ENCODE measurements at regions not wholly inside any gene's neighbourhood (a gene's known extent, or its start where the extent isn't known, plus 50 kb on each side); places are given as distances from the start of the nearest gene placed in this dataset.

DNA sequence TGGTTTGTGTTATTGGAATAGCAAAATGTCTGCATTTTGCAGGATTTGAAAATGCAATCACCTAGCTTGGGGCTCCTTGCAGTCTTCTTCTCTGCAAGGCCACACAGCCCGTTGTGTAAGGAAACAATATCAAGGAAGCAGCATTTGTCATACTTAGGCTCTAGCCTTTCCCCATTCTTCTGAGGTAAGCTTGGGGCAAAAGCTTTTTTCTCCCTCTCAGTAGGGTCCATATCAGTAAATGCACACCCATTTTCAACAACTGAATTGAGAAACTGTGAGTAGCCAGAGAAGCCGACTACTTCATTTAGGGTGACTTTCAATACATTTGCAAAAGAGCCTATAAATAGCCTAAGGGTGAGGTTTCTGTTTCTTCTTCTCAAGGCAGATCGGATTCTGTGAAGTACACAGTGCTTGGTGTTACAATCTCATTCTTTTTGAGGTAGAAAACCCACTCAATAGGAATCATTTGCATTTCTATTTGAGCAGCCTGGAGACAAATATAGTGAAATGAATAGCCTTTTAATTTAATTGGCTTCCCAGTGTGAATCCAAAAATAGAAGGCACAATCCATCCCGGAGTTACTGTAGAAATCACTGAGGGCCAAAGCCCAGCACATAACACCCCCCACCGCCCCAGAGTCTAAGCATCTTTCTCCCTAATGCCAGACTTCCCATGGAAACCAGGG is 61.8 kb downstream of the BTBD3 start:
- Mint-ChIP-seq H3K27ac (peak overlapping the region; percentile 76), H3K36me3 (peaks cover 11% of the 10 kb centered on the region), H3K9me3 (peaks cover 16% of the 10 kb centered on the region), H3K4me3 (no peak overlapping the region), H3K27me3 (ENCODE audit: low read depth) (peaks cover 39% of the 10 kb centered on the region), H3K4me1 (peaks cover 29% of the 10 kb centered on the region)
- ChIA-PET CTCF (no interaction called here), POLR2A (no interaction called here)
- DNase-seq (ENCODE audit: low spot score), result no peak
- no peak for TF ChIP-seq GTF2I (CRISPR knock-in tag; conservative IDR thresholded peaks at IDR 0.05)
- TF ChIP-seq NFATC4 (CRISPR knock-in tag; IDR thresholded peaks at IDR 0.05), result no peak
- TF ChIP-seq NR3C1 (CRISPR knock-in tag; conservative IDR thresholded peaks at IDR 0.05; ENCODE audit: low read depth), result no peak
- no peak for TF ChIP-seq KAT7 (CRISPR knock-in tag; IDR thresholded peaks at IDR 0.05; ENCODE audit: borderline replicate concordance)
- TF ChIP-seq, protein P1, sequence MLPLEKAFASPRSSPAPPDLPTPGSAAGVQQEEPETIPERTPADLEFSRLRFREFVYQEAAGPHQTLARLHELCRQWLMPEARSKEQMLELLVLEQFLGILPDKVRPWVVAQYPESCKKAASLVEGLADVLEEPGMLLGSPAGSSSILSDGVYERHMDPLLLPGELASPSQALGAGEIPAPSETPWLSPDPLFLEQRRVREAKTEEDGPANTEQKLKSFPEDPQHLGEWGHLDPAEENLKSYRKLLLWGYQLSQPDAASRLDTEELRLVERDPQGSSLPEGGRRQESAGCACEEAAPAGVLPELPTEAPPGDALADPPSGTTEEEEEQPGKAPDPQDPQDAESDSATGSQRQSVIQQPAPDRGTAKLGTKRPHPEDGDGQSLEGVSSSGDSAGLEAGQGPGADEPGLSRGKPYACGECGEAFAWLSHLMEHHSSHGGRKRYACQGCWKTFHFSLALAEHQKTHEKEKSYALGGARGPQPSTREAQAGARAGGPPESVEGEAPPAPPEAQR (CRISPR knock-in tag; IDR thresholded peaks at IDR 0.05), result no peak
- TF ChIP-seq TEAD1 (CRISPR knock-in tag; IDR thresholded peaks at IDR 0.05), result no peak
- TF ChIP-seq, protein P2, sequence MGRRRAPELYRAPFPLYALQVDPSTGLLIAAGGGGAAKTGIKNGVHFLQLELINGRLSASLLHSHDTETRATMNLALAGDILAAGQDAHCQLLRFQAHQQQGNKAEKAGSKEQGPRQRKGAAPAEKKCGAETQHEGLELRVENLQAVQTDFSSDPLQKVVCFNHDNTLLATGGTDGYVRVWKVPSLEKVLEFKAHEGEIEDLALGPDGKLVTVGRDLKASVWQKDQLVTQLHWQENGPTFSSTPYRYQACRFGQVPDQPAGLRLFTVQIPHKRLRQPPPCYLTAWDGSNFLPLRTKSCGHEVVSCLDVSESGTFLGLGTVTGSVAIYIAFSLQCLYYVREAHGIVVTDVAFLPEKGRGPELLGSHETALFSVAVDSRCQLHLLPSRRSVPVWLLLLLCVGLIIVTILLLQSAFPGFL (CRISPR knock-in tag; IDR thresholded peaks at IDR 0.05; ENCODE audit: borderline replicate concordance), result no peak
- TF ChIP-seq, protein P3, sequence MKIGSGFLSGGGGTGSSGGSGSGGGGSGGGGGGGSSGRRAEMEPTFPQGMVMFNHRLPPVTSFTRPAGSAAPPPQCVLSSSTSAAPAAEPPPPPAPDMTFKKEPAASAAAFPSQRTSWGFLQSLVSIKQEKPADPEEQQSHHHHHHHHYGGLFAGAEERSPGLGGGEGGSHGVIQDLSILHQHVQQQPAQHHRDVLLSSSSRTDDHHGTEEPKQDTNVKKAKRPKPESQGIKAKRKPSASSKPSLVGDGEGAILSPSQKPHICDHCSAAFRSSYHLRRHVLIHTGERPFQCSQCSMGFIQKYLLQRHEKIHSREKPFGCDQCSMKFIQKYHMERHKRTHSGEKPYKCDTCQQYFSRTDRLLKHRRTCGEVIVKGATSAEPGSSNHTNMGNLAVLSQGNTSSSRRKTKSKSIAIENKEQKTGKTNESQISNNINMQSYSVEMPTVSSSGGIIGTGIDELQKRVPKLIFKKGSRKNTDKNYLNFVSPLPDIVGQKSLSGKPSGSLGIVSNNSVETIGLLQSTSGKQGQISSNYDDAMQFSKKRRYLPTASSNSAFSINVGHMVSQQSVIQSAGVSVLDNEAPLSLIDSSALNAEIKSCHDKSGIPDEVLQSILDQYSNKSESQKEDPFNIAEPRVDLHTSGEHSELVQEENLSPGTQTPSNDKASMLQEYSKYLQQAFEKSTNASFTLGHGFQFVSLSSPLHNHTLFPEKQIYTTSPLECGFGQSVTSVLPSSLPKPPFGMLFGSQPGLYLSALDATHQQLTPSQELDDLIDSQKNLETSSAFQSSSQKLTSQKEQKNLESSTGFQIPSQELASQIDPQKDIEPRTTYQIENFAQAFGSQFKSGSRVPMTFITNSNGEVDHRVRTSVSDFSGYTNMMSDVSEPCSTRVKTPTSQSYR (CRISPR knock-in tag; IDR thresholded peaks at IDR 0.05), result no peak
- no peak for TF ChIP-seq ZNF416 (CRISPR knock-in tag; IDR thresholded peaks at IDR 0.05)
- no peak for TF ChIP-seq ZNF121 (CRISPR knock-in tag; IDR thresholded peaks at IDR 0.05)
- TF ChIP-seq, protein P4, sequence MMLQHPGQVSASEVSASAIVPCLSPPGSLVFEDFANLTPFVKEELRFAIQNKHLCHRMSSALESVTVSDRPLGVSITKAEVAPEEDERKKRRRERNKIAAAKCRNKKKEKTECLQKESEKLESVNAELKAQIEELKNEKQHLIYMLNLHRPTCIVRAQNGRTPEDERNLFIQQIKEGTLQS (CRISPR knock-in tag; conservative IDR thresholded peaks at IDR 0.05), result no peak
- TF ChIP-seq, protein P5, sequence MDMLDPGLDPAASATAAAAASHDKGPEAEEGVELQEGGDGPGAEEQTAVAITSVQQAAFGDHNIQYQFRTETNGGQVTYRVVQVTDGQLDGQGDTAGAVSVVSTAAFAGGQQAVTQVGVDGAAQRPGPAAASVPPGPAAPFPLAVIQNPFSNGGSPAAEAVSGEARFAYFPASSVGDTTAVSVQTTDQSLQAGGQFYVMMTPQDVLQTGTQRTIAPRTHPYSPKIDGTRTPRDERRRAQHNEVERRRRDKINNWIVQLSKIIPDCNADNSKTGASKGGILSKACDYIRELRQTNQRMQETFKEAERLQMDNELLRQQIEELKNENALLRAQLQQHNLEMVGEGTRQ (CRISPR knock-in tag; IDR thresholded peaks at IDR 0.05), result no peak
- no peak for TF ChIP-seq SMAD3 (CRISPR knock-in tag; IDR thresholded peaks at IDR 0.05; ENCODE audit: borderline replicate concordance)
- peak; percentile 76 for ATAC-seq

DNA sequence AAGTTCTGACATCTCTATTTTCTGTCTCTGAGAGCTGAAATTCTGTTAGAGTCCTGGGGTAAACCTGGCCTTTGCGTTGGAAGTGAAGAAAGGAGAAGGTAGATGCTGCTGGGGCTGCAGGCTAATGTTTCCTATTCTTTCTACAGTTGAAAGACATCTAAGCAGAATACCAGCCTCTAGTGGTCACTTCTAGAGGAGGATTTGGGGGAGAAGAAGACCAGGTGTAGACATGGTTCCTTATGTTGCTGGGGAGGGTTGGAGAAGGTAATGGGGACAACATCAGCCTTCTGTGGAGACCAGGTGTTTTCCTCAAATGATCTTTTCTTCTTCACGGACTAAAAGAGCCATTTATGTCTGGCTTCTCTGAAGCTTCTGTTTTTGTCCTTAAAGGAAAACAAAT is 62.6 kb downstream of the BTBD3 start:
- Mint-ChIP-seq H3K27ac (no peak overlapping the region), H3K4me3 (no peak overlapping the region), H3K36me3 (peaks cover 11% of the 10 kb centered on the region), H3K9me3 (peaks cover 16% of the 10 kb centered on the region), H3K4me1 (peaks cover 29% of the 10 kb centered on the region), H3K27me3 (ENCODE audit: low read depth) (peaks cover 39% of the 10 kb centered on the region)
- ChIA-PET POLR2A (no interaction called here), CTCF (interaction anchor here (1.3 kb wide), 1 partner anchor 32 kb away, joined by 5 read pairs; no protein-coding TSS in a partner anchor)
- ATAC-seq, result no peak
- DNase-seq (ENCODE audit: low spot score), result no peak
- TF ChIP-seq GTF2I (CRISPR knock-in tag; conservative IDR thresholded peaks at IDR 0.05) (no peak), MYBL2 (CRISPR knock-in tag; IDR thresholded peaks at IDR 0.05) (no peak), NFE2L1 (CRISPR knock-in tag; IDR thresholded peaks at IDR 0.05) (no peak), ZNF219 (CRISPR knock-in tag; IDR thresholded peaks at IDR 0.05; ENCODE audit: borderline replicate concordance) (no peak), FOXK1 (CRISPR knock-in tag; IDR thresholded peaks at IDR 0.05) (no peak), NR3C1 (CRISPR knock-in tag; conservative IDR thresholded peaks at IDR 0.05; ENCODE audit: low read depth) (no peak), SMAD3 (CRISPR knock-in tag; IDR thresholded peaks at IDR 0.05; ENCODE audit: borderline replicate concordance) (no peak), NR1H2 (CRISPR knock-in tag; IDR thresholded peaks at IDR 0.05) (no peak), SOX15 (CRISPR knock-in tag; IDR thresholded peaks at IDR 0.05) (no peak), FOXJ3 (CRISPR knock-in tag; IDR thresholded peaks at IDR 0.05; ENCODE audit: borderline replicate concordance) (no peak), PRRX2 (CRISPR knock-in tag; IDR thresholded peaks at IDR 0.05) (no peak)
- TF ChIP-seq, protein P6, sequence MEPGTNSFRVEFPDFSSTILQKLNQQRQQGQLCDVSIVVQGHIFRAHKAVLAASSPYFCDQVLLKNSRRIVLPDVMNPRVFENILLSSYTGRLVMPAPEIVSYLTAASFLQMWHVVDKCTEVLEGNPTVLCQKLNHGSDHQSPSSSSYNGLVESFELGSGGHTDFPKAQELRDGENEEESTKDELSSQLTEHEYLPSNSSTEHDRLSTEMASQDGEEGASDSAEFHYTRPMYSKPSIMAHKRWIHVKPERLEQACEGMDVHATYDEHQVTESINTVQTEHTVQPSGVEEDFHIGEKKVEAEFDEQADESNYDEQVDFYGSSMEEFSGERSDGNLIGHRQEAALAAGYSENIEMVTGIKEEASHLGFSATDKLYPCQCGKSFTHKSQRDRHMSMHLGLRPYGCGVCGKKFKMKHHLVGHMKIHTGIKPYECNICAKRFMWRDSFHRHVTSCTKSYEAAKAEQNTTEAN (CRISPR knock-in tag; IDR thresholded peaks at IDR 0.05), result no peak
- TF ChIP-seq, protein P7, sequence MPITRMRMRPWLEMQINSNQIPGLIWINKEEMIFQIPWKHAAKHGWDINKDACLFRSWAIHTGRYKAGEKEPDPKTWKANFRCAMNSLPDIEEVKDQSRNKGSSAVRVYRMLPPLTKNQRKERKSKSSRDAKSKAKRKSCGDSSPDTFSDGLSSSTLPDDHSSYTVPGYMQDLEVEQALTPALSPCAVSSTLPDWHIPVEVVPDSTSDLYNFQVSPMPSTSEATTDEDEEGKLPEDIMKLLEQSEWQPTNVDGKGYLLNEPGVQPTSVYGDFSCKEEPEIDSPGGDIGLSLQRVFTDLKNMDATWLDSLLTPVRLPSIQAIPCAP (CRISPR knock-in tag; IDR thresholded peaks at IDR 0.05), result no peak
- TF ChIP-seq, protein P8, sequence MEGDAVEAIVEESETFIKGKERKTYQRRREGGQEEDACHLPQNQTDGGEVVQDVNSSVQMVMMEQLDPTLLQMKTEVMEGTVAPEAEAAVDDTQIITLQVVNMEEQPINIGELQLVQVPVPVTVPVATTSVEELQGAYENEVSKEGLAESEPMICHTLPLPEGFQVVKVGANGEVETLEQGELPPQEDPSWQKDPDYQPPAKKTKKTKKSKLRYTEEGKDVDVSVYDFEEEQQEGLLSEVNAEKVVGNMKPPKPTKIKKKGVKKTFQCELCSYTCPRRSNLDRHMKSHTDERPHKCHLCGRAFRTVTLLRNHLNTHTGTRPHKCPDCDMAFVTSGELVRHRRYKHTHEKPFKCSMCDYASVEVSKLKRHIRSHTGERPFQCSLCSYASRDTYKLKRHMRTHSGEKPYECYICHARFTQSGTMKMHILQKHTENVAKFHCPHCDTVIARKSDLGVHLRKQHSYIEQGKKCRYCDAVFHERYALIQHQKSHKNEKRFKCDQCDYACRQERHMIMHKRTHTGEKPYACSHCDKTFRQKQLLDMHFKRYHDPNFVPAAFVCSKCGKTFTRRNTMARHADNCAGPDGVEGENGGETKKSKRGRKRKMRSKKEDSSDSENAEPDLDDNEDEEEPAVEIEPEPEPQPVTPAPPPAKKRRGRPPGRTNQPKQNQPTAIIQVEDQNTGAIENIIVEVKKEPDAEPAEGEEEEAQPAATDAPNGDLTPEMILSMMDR (IDR thresholded peaks at IDR 0.05), result no peak

Measured in WTC11 (cell line).